ENCODE measurements at regions not wholly inside any gene's neighbourhood (a gene's known extent, or its start where the extent isn't known, plus 50 kb on each side); places are given as distances from the start of the nearest gene placed in this dataset.

GRCh38 chr2:58666323-58666970 is 425.3 kb upstream of the FANCL start:
- DNase-seq, result no peak

GRCh38 chr2:58665154-58665553 is 424.0 kb upstream of the FANCL start:
- DNase-seq, result no peak

- DNase-seq, result no peak
Measured at GRCh38 chr2:58664523-58665151, 423.5 kb upstream of the FANCL start.

- no peak for DNase-seq
Measured at GRCh38 chr2:58660046-58660445, 418.9 kb upstream of the FANCL start.

- no peak for DNase-seq
Measured at GRCh38 chr2:58655152-58655551, 414.0 kb upstream of the FANCL start.

- DNase-seq, result no peak
Measured at GRCh38 chr2:58651930-58652329, 410.8 kb upstream of the FANCL start.

GRCh38 chr2:58650781-58651180 is 409.7 kb upstream of the FANCL start:
- no peak for DNase-seq

- no peak for DNase-seq
Measured at GRCh38 chr2:58649756-58650155, 408.6 kb upstream of the FANCL start.

GRCh38 chr2:58645017-58645416 is 403.9 kb upstream of the FANCL start:
- no peak for DNase-seq

GRCh38 chr2:58644451-58644850 is 403.3 kb upstream of the FANCL start:
- DNase-seq, result no peak

GRCh38 chr2:58641001-58641400 is 399.9 kb upstream of the FANCL start:
- DNase-seq, result no peak

GRCh38 chr2:58640042-58640441 is 398.9 kb upstream of the FANCL start:
- DNase-seq, result no peak

GRCh38 chr2:58638256-58638805 is 397.2 kb upstream of the FANCL start:
- no peak for DNase-seq

GRCh38 chr2:58636872-58637271 is 395.7 kb upstream of the FANCL start:
- DNase-seq, result no peak

- no peak for DNase-seq
Measured at GRCh38 chr2:58635801-58636375, 394.8 kb upstream of the FANCL start.

GRCh38 chr2:58634653-58635370 is 393.7 kb upstream of the FANCL start:
- DNase-seq, result no peak

- DNase-seq, result no peak
Measured at GRCh38 chr2:58633613-58634365, 392.7 kb upstream of the FANCL start.

GRCh38 chr2:58631986-58632385 is 390.9 kb upstream of the FANCL start:
- no peak for DNase-seq

- DNase-seq, result no peak
Measured at GRCh38 chr2:58629545-58630119, 388.5 kb upstream of the FANCL start.

GRCh38 chr2:58620896-58621295 is 379.8 kb upstream of the FANCL start:
- DNase-seq, result no peak

- DNase-seq, result no peak
Measured at GRCh38 chr2:58620093-58620492, 379.0 kb upstream of the FANCL start.

GRCh38 chr2:58616961-58617360 is 375.8 kb upstream of the FANCL start:
- DNase-seq, result no peak

GRCh38 chr2:58614219-58614618 is 373.1 kb upstream of the FANCL start:
- DNase-seq, result no peak
